ENCODE measurements at regions not wholly inside any gene's neighbourhood (a gene's known extent, or its start where the extent isn't known, plus 50 kb on each side); places are given as distances from the start of the nearest gene placed in this dataset.

GRCh38 chr1:229781453-229781852, 155.4 kb downstream of the URB2 start:
- H3F3A ChIP-seq (ENCODE audit: low read length, unreplicated experiment) = no peaks in the 10 kb centered on the region
- BruUV-seq (replicated peaks) = no TSS peak
- no peak overlapping the region for H3K9ac ChIP-seq (ENCODE audit: low read length)
- intact Hi-C loops (cut with micrococcal nuclease) = loop anchor here (1.0 kb wide), 1 partner anchor 529 kb away; no protein-coding TSS in a partner anchor
- H3K4me2 ChIP-seq (ENCODE audit: low read length) = no peak overlapping the region
- H3K27me3 ChIP-seq (ENCODE audit: low read length) = peaks cover 95% of the 10 kb centered on the region
- H3K27ac ChIP-seq (ENCODE audit: low read length) = no peak overlapping the region
- POLR2A ChIA-PET (ENCODE audit: unreplicated experiment) = no interaction called here
- no peaks in the 10 kb centered on the region for H3K79me2 ChIP-seq (ENCODE audit: low read length)
- H2AFZ ChIP-seq (ENCODE audit: low read length) = no peak overlapping the region
- DNase-seq = peak; percentile 47
- CTCF ChIA-PET = no interaction called here
- H3K36me3 ChIP-seq (ENCODE audit: low read depth, low read length) = no peaks in the 10 kb centered on the region
- H3K9me3 ChIP-seq (ENCODE audit: low read length) = 0 out of 2 replicates have a peak, but pooled peaks cover 3% of the 10 kb centered on the region
- no peaks in the 10 kb centered on the region for H4K20me1 ChIP-seq (ENCODE audit: low read length)
- no peaks in the 10 kb centered on the region for H3K9me2 ChIP-seq (replicated peaks; ENCODE audit: low read length)
- ATAC-seq = peak; percentile 63
- H3K4me3 ChIP-seq (ENCODE audit: low read length) = no peak overlapping the region
- H3K4me1 ChIP-seq (ENCODE audit: insufficient read depth, low read length) = no peaks in the 10 kb centered on the region
- TF ChIP-seq CTCF (conservative IDR thresholded peaks at IDR 0.05; ENCODE audit: low read depth, low read length) (peak; percentile 52; the same call in 1 of the 2 replicates), EZH2 (IDR thresholded peaks at IDR 0.05; ENCODE audit: low read length, unreplicated experiment) (no peak)

DNA sequence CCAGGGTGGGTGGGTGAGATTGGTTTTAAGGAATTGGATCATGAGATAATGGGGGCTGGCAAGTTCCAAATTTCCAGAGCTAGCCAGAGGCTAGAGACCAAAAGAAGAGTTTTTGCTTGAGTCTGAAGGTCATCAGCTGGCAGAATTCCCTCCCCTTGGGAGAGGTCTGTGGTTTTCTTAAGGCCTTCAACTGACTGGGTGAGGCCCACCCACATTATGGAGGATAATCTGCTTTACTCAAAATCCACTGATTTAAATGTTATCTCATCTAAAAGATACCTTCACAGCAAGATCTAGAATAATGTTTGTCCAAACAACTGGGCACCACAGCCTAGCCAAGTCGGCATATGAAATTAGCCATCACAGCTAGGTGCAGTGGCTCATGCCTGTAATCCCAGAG, 156.4 kb downstream of the URB2 start:
- H3K9ac ChIP-seq (ENCODE audit: low read length) = no peak overlapping the region
- no peak overlapping the region for H2AFZ ChIP-seq (ENCODE audit: low read length)
- H3F3A ChIP-seq (ENCODE audit: low read length, unreplicated experiment) = no peaks in the 10 kb centered on the region
- H4K20me1 ChIP-seq (ENCODE audit: low read length) = no peaks in the 10 kb centered on the region
- no peak overlapping the region for H3K27ac ChIP-seq (ENCODE audit: low read length)
- intact Hi-C loops (cut with micrococcal nuclease) = no loop called here
- CTCF ChIA-PET = no interaction called here
- no peaks in the 10 kb centered on the region for H3K4me1 ChIP-seq (ENCODE audit: insufficient read depth, low read length)
- peaks cover 92% of the 10 kb centered on the region for H3K27me3 ChIP-seq (ENCODE audit: low read length)
- H3K9me2 ChIP-seq (replicated peaks; ENCODE audit: low read length) = no peaks in the 10 kb centered on the region
- DNase-seq (no peak), ATAC-seq (no peak)
- POLR2A ChIA-PET (ENCODE audit: unreplicated experiment) = no interaction called here
- no peak for TF ChIP-seq CTCF (conservative IDR thresholded peaks at IDR 0.05; ENCODE audit: low read depth, low read length)
- no peak for TF ChIP-seq EZH2phosphoT487 (IDR thresholded peaks at IDR 0.05; ENCODE audit: borderline replicate concordance, low read length)
- no peak for TF ChIP-seq EZH2 (IDR thresholded peaks at IDR 0.05; ENCODE audit: low read length, unreplicated experiment)
- H3K4me2 ChIP-seq (ENCODE audit: low read length) = no peak overlapping the region
- H3K79me2 ChIP-seq (ENCODE audit: low read length) = no peaks in the 10 kb centered on the region
- H3K9me3 ChIP-seq (ENCODE audit: low read length) = 0 out of 2 replicates have a peak, but pooled peaks cover 3% of the 10 kb centered on the region
- H3K4me3 ChIP-seq (ENCODE audit: low read length) = no peak overlapping the region
- no peaks in the 10 kb centered on the region for H3K36me3 ChIP-seq (ENCODE audit: low read depth, low read length)
- no TSS peak for BruUV-seq (replicated peaks)

GRCh38 chr1:229784834-229785233, 158.8 kb downstream of the URB2 start:
- intact Hi-C loops (cut with micrococcal nuclease) = no loop called here
- ChIA-PET POLR2A (ENCODE audit: unreplicated experiment) (no interaction called here), CTCF (no interaction called here)
- no peak overlapping the region for H3K9ac ChIP-seq (ENCODE audit: low read length)
- H3K27me3 ChIP-seq (ENCODE audit: low read length) = peaks cover 78% of the 10 kb centered on the region
- no TSS peak for BruUV-seq (replicated peaks)
- no peaks in the 10 kb centered on the region for H3K79me2 ChIP-seq (ENCODE audit: low read length)
- ATAC-seq = no peak
- H3K4me2 ChIP-seq (ENCODE audit: low read length) = no peak overlapping the region
- no peaks in the 10 kb centered on the region for H3K9me2 ChIP-seq (replicated peaks; ENCODE audit: low read length)
- no peak overlapping the region for H3K4me3 ChIP-seq (ENCODE audit: low read length)
- no peaks in the 10 kb centered on the region for H3F3A ChIP-seq (ENCODE audit: low read length, unreplicated experiment)
- no peaks in the 10 kb centered on the region for H4K20me1 ChIP-seq (ENCODE audit: low read length)
- H2AFZ ChIP-seq (ENCODE audit: low read length) = no peak overlapping the region
- DNase-seq = no peak
- TF ChIP-seq CTCF (conservative IDR thresholded peaks at IDR 0.05; ENCODE audit: low read depth, low read length) (0 out of 2 replicates have a peak, but pooled peaks have one; percentile 14), EZH2phosphoT487 (IDR thresholded peaks at IDR 0.05; ENCODE audit: borderline replicate concordance, low read length) (no peak)
- no peak overlapping the region for H3K27ac ChIP-seq (ENCODE audit: low read length)
- H3K9me3 ChIP-seq (ENCODE audit: low read length) = 0 out of 2 replicates have a peak, but pooled peaks cover 3% of the 10 kb centered on the region
- no peaks in the 10 kb centered on the region for H3K4me1 ChIP-seq (ENCODE audit: insufficient read depth, low read length)
- H3K36me3 ChIP-seq (ENCODE audit: low read depth, low read length) = no peaks in the 10 kb centered on the region
